Astrocyte (in vitro differentiated cells and primary cell): ENCODE measurements at regions not wholly inside any gene's neighbourhood (a gene's known extent, or its start where the extent isn't known, plus 50 kb on each side); places are given as distances from the start of the nearest gene placed in this dataset.

Experiments used
- DNase-seq: peaks from one replicate; pipeline ENCODE4 v3.0.0-alpha.2; 2010; ENCODE audit warnings: low read depth
- FAIRE-seq: peaks from 2 replicates; lab custom pipeline; 2011; peaks lifted over from hg19 to GRCh38; lab: Jason Lieb, UNC
- H2AFZ ChIP-seq: 2 replicates; pipeline ENCODE4 v1.6.0; 2012; ENCODE audit warnings: low read depth, low read length, inconsistent platforms
- H3K27ac ChIP-seq: 2 replicates; pipeline ENCODE4 v1.5.1; 2011; ENCODE audit warnings: low read depth, low read length, inconsistent platforms
- H3K27me3 ChIP-seq: 2 replicates; pipeline ENCODE4 v1.6.0; 2011; ENCODE audit warnings: low read length, inconsistent platforms; ENCODE audit not compliant: insufficient read depth
- H3K36me3 ChIP-seq: 2 replicates; pipeline ENCODE4 v1.5.1; 2011; ENCODE audit warnings: low read length, inconsistent platforms; ENCODE audit not compliant: insufficient read depth
- H3K4me1 ChIP-seq: 2 replicates; pipeline ENCODE4 v1.5.1; 2011; ENCODE audit warnings: low read length, inconsistent platforms; ENCODE audit not compliant: insufficient read depth
- H3K4me2 ChIP-seq: 2 replicates; pipeline ENCODE4 v1.6.0; 2012; ENCODE audit warnings: low read length, inconsistent platforms
- H3K4me3 ChIP-seq: 2 replicates; pipeline ENCODE4 v1.5.1; 2011; ENCODE audit warnings: low read depth, mild to moderate bottlenecking, low read length, inconsistent platforms; ENCODE audit not compliant: insufficient read depth
- H3K79me2 ChIP-seq: 2 replicates; pipeline ENCODE4 v1.6.0; 2012; ENCODE audit warnings: mild to moderate bottlenecking, low read length, inconsistent platforms; ENCODE audit not compliant: insufficient read depth
- H3K9ac ChIP-seq: 2 replicates; pipeline ENCODE4 v1.6.0; 2012; ENCODE audit warnings: mild to moderate bottlenecking, low read length, inconsistent platforms
- H3K9me3 ChIP-seq: 2 replicates; pipeline ENCODE4 v1.5.1; 2012; ENCODE audit warnings: low read depth, mild to moderate bottlenecking, low read length, inconsistent platforms; ENCODE audit not compliant: insufficient read depth
- H4K20me1 ChIP-seq: 2 replicates; pipeline ENCODE4 v1.6.0; 2012; ENCODE audit warnings: low read length, inconsistent platforms; ENCODE audit not compliant: insufficient read depth
- H3K27ac Mint-ChIP-seq: one replicate; pipeline ENCODE4 v1.8.0; 2021; ENCODE audit warnings: mild to moderate bottlenecking, mixed read lengths; ENCODE audit not compliant: unreplicated experiment
- H3K27me3 Mint-ChIP-seq: one replicate; pipeline ENCODE4 v1.8.0; 2021; ENCODE audit warnings: low read depth, mixed read lengths; ENCODE audit not compliant: unreplicated experiment
- H3K36me3 Mint-ChIP-seq: one replicate; pipeline ENCODE4 v1.8.0; 2021; ENCODE audit warnings: low read depth, mixed read lengths; ENCODE audit not compliant: unreplicated experiment
- H3K4me1 Mint-ChIP-seq: one replicate; pipeline ENCODE4 v1.8.0; 2021; ENCODE audit warnings: low read depth, mixed read lengths; ENCODE audit not compliant: unreplicated experiment
- H3K4me3 Mint-ChIP-seq: one replicate; pipeline ENCODE4 v1.8.0; 2021; ENCODE audit warnings: mild to moderate bottlenecking, moderate library complexity, mixed read lengths; ENCODE audit not compliant: unreplicated experiment
- H3K9me3 Mint-ChIP-seq: one replicate; pipeline ENCODE4 v1.8.0; 2021; ENCODE audit warnings: mild to moderate bottlenecking, mixed read lengths; ENCODE audit not compliant: unreplicated experiment
- EZH2 ChIP-seq: IDR thresholded peaks from 2 replicates; pipeline ENCODE4 v1.6.1; 2012; ENCODE audit warnings: mild to moderate bottlenecking, low read length, inconsistent platforms; ENCODE audit not compliant: insufficient read depth
- TF ChIP-seq, protein P1 (sequence below): IDR thresholded peaks from 2 replicates; pipeline ENCODE4 v1.5.1; 2011; ENCODE audit warnings: low read depth, mild to moderate bottlenecking, inconsistent platforms, low read length, moderate library complexity; ENCODE audit not compliant: insufficient read depth

DNA sequence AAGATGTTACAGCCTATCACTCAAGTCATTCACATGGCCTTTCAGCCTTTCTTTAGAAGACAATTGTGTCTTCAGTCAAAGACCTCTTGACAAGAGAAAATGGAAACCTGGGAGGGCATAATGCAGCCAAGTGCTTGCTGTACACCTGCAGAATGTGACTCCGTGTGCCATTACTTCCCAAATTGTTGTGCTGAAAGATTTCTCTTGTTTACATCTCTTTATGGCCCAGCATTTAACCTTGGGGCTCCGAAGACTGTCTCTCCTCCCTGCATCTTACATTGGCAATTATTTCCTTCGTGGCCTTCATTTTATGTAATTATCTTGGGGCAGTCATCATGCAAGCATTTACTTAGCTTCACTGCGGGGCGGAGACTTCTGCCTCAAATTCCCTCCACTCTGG lies 287.0 kb downstream of the TCF7L2 start:
- Histone ChIP-seq H3K4me1 (no peaks in the 10 kb centered on the region), H3K4me2 (no peak overlapping the region), H4K20me1 (no peaks in the 10 kb centered on the region), H3K79me2 (no peaks in the 10 kb centered on the region), H2AFZ (no peak overlapping the region), H3K36me3 (no peaks in the 10 kb centered on the region), H3K27ac (no peak overlapping the region), H3K4me3 (no peak overlapping the region), H3K9ac (no peak overlapping the region), H3K27me3 (peaks cover 5% of the 10 kb centered on the region), H3K9me3 (no peaks in the 10 kb centered on the region)
- no peak for DNase-seq
- Mint-ChIP-seq H3K9me3 (peaks cover 3% of the 10 kb centered on the region), H3K27ac (no peak overlapping the region), H3K4me1 (no peaks in the 10 kb centered on the region), H3K27me3 (peaks cover 34% of the 10 kb centered on the region), H3K36me3 (peaks cover 8% of the 10 kb centered on the region), H3K4me3 (no peak overlapping the region)
- FAIRE-seq = no peak
- TF ChIP-seq EZH2 = no peak
- TF ChIP-seq, protein P1, sequence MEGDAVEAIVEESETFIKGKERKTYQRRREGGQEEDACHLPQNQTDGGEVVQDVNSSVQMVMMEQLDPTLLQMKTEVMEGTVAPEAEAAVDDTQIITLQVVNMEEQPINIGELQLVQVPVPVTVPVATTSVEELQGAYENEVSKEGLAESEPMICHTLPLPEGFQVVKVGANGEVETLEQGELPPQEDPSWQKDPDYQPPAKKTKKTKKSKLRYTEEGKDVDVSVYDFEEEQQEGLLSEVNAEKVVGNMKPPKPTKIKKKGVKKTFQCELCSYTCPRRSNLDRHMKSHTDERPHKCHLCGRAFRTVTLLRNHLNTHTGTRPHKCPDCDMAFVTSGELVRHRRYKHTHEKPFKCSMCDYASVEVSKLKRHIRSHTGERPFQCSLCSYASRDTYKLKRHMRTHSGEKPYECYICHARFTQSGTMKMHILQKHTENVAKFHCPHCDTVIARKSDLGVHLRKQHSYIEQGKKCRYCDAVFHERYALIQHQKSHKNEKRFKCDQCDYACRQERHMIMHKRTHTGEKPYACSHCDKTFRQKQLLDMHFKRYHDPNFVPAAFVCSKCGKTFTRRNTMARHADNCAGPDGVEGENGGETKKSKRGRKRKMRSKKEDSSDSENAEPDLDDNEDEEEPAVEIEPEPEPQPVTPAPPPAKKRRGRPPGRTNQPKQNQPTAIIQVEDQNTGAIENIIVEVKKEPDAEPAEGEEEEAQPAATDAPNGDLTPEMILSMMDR = no peak

DNA sequence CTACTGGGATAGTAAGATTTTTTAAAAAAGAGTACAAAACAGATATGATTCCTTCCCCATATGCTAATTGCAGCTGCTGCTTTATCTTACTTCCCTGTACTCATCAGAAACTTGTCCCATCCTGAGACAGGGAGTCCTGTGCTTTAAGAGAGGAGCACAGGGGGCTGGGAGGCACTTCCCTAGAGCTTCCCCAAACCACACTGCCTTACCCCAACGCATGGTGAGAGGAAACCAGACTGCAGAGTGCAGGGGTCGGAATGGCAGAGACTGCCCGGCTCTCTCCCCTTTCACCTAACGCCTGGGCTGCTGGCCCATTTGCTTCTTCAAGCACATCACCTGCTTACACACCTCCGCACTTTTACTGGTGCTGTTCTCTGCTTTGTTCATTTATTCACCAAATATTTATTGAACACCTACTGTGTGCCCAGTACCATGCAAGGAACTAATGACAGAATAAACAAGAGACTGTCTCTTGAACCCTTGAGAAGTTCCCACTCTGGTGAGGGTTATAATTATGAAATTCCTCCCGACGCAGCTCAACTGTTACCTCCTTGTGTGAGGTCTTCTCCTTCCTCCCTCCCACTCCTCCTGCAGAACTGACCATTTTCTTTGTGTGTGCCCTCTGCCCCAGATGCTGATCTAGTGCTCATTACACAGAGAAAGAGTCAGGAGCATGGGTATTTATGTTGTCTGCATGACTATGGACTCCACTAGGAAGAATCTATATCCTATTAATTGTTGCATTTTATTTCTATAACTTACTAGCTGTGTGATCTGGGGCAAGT lies 289.7 kb downstream of the TCF7L2 start:
- H3K27me3 Mint-ChIP-seq = peaks cover 43% of the 10 kb centered on the region

More for the DNA sequence above, 289.7 kb downstream of the TCF7L2 start:
- H3K9ac ChIP-seq = no peak overlapping the region
- no peaks in the 10 kb centered on the region for H3K4me1 ChIP-seq
- H3K27me3 ChIP-seq = peaks cover 7% of the 10 kb centered on the region
- H3K27ac ChIP-seq = no peak overlapping the region
- peaks cover 3% of the 10 kb centered on the region for H3K9me3 Mint-ChIP-seq
- H4K20me1 ChIP-seq = no peaks in the 10 kb centered on the region
- no peak overlapping the region for H2AFZ ChIP-seq
- DNase-seq (no peak), FAIRE-seq (no peak)
- H3K4me3 Mint-ChIP-seq = no peak overlapping the region
- no peak overlapping the region for H3K4me3 ChIP-seq
- TF ChIP-seq EZH2 = no peak
- TF ChIP-seq, protein P1 = no peak
- H3K4me2 ChIP-seq = no peak overlapping the region
- H3K27ac Mint-ChIP-seq = no peak overlapping the region
- no peaks in the 10 kb centered on the region for H3K79me2 ChIP-seq
- no peaks in the 10 kb centered on the region for H3K4me1 Mint-ChIP-seq
- no peaks in the 10 kb centered on the region for H3K36me3 ChIP-seq
- H3K9me3 ChIP-seq = no peaks in the 10 kb centered on the region
- peaks cover 7% of the 10 kb centered on the region for H3K36me3 Mint-ChIP-seq
